GM21423 (cell line): ENCODE measurements at regions not wholly inside any gene's neighbourhood (a gene's known extent, or its start where the extent isn't known, plus 50 kb on each side); places are given as distances from the start of the nearest gene placed in this dataset.

ENCODE experiments used
- ATAC-seq: cut with Tn5 transposase; IDR thresholded peaks from one replicate; pipeline ENCODE4 v1.9.1; 2021; ENCODE audit warnings: mild to moderate bottlenecking, moderate library complexity; ENCODE audit not compliant: unreplicated experiment

- ATAC-seq: no peak
These were observed 536.5 kb upstream of the NBEA start for GRCh38 chr13:34405410-34406181.

DNA sequence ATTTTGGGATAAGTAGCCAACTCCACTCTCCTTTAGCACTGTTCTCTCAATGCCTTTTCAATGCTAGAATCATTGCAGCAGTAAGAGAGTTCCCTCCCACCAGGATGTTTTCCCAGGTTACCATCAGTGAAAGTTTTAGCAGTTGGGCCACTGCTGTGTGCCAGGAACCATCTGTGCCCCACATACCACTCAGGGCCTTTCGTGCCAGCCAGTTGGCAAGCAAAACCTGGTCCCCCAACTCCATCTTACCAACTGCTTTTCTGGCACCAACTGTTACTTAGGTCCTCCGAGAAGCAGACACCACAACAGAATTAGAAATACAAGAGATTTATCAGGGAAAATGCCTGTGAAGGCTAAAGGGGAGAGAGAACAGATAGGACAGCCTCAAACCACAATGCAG lies 533.4 kb upstream of the NBEA start:
- ATAC-seq: no peak

GRCh38 chr13:34409496-34410182 lies 532.4 kb upstream of the NBEA start:
- ATAC-seq: no peak

GRCh38 chr13:34410678-34411077 lies 531.4 kb upstream of the NBEA start:
- no peak for ATAC-seq

DNA sequence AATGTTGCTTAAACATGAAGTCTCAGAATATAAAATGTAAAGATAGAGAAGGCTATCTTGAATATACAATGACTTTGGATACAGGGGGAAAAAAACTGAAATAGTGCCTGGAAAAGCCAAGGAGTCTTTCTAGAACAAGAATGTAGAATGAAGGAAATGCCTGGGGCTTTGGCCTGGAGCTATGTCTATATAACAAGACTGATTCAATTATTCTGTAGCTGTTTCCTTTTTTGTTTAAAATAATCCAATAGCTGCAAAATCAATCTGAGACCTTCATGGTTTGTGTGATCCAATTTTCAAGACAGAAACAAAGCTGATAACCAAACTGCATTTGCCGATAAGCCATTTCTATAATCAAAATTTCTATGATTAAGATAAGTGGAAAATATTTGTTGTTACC lies 530.9 kb upstream of the NBEA start:
- no peak for ATAC-seq

DNA sequence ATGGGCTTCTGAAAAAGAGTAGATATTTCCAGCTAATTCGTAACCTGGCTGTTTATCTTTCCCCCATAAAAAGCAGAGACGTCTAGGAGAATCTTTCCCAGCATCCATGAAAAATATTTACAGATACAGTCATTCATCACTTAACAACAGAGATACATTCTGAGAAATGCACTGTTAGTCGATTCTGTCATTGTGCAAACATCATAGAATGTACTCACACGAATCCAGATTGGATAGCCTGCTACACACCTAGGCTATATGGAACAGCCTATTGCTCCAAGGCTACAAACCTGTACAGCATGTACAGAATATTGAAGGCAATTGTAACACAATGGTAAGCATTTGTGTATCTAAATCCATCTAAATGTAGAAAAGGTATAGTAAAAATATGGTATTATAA lies 530.2 kb upstream of the NBEA start:
- ATAC-seq: no peak

DNA sequence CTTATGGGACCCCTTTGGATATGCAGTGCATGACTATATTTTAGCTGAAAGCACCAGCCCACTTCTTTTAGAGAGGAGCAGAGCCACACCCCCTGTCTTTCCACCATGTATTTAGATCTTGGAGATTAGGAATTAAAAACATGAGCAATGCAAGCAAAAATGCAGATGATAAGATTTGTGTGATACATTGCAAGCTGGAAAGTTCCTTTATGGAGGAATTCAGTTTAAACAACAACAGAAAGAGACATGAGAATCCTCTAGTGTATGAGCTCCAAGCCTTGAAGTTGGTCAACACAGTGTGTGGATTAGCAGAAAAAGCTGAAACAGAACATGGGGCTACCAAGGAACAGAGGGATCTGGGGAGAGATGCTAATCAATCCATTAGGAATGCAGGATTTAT lies 529.8 kb upstream of the NBEA start:
- no peak for ATAC-seq

DNA sequence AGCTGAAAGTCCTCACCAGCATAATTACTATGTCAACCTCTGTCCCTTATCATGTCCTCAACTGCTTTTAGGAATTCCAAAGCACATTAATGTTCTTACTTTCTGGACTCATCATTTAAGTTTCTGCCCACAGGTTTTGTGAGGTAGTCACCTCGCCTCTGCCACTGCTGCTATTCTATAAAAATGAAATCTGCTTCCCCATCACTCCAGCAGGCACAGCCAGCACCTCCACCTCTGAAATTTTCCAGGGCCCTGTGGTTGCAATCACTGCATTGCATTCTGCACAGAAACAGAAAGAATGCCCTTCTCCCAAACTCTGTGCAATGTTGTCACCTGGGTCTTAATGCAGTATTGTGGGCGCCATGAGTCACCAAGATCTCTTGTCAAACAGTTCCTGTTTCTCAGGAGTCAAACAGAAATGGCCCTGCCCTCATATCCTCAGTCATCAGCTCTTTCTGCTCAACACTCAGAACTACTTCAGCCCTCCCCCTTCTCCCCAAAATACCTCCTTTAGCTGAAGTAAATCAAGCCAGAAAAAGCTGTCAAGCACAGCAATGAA lies 529.2 kb upstream of the NBEA start:
- ATAC-seq: no peak

- ATAC-seq: no peak
These were observed 528.4 kb upstream of the NBEA start for GRCh38 chr13:34413538-34414210.

DNA sequence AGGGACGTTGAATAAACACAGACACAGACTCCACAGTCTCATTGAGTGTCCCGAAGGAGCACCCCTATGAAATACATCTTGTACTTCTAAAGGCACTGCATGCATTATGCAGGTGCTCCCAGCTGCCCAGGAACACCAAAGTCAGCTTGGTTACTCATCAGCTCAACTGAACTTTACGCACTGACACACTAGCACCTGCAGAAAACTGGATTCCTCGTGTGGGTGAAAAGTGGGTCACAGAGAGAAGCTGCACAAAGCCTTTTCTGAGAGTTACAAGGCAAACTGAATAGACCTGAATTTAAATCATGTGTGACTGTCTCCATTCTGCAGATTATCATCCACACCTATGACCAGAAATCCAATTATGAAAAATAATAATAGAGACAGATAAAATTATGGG lies 527.5 kb upstream of the NBEA start:
- no peak for ATAC-seq

- ATAC-seq: no peak
These were observed 525.1 kb upstream of the NBEA start for GRCh38 chr13:34416971-34417380.

DNA sequence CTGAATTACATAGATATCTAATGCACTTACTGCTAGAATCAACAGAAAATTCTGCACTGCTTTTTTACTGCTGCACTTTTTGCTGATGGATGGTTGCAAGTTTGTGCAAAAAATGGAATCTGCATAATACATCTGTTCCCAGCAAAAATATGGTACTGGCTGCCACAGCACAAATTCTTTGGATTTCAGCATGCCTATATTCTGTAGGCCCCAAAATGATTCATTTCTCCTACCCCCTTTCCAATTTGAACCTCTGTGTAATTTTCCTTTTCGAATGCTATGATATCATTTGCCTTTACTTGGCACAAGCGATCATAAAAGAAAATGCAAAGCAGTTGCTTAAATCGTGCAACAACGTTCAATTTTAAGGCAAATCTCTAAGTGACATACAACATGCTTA lies 524.2 kb upstream of the NBEA start:
- ATAC-seq: no peak

DNA sequence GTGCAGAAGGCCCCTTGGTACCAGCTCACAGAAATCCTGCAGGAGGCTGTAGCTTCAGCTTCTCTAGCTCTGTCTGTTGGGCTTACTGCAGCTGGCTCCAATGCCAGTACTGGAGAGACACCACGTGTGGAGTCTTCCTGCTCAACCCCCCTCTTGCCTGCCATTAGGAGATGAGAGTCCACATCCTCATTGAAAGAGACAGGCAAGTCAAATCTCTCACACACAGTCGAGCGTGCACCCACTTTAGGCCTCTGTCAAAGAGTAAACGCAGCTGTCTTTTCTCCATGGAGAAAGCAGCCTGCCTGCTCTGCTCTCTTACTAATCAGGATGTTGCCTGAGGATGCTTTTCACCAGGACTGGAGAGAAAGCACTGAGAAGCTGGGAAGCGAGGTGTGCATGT lies 523.0 kb upstream of the NBEA start:
- ATAC-seq: no peak

- no peak for ATAC-seq
These were observed 522.3 kb upstream of the NBEA start for GRCh38 chr13:34419755-34420154.

GRCh38 chr13:34420702-34421346 lies 521.2 kb upstream of the NBEA start:
- no peak for ATAC-seq

DNA sequence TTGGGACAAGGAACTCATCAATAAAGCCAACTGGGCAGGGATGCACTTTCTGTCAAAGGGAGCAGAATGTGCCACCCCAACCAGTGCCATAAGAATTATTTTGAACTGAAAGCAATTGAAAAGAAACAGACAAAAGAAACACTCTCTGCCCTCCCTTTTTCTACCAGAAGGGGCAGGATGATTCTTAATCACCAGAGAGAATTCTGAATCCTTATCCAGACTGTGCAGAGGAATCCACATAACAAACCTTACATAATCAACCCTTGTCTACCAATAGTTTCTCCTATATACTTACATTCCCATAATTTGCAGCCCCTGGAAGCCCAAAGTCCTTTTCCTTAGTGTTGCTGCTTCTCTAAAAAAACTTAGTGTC lies 520.7 kb upstream of the NBEA start:
- no peak for ATAC-seq

DNA sequence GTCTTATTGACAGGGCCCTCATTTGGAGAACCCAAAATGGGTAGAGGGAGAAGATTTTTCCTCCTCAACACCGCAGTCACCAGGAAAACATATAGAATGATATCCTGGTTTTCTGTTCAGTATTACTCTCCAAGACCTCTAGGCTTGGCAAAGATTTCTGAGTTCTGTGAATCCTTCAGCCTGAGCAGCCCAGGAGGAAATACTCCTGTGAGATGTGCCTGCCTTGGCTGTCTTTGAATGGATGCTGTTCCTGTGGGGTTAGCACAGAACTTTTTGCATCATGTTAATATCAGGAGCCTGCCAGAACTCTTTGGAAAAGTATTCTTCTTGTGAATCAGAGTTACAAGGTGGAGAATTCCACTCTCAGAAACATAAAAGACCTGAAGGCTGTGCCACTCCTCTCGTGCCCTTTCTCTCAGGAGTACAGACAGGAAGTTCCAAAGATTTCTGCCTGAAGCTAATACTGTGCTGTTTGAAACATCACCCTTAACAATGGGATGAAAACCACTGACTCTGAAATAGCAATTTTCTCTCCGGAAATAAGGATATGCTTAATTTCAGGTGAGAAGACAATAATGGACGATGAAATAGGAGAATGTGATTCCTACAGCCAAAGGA lies 520.1 kb upstream of the NBEA start:
- no peak for ATAC-seq

DNA sequence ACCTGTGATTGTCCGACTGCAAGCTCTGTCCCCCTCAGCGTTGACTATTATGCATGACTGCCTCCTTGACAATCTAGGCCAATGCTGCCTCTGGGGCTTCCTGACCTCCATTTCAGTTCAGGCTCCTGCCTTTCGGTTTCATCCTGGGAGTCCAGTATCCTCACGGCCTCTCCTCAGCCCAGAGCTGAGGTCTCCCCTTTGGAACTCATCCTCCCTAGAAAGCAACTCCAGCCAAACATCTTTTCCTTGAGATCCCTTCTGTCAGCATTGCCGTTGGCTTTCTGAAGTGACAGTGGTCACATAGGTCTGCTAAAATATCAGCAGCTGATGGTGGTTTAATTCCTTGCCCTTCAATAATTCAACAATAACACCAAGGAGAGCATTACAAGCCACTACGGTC lies 519.1 kb upstream of the NBEA start:
- ATAC-seq: no peak

DNA sequence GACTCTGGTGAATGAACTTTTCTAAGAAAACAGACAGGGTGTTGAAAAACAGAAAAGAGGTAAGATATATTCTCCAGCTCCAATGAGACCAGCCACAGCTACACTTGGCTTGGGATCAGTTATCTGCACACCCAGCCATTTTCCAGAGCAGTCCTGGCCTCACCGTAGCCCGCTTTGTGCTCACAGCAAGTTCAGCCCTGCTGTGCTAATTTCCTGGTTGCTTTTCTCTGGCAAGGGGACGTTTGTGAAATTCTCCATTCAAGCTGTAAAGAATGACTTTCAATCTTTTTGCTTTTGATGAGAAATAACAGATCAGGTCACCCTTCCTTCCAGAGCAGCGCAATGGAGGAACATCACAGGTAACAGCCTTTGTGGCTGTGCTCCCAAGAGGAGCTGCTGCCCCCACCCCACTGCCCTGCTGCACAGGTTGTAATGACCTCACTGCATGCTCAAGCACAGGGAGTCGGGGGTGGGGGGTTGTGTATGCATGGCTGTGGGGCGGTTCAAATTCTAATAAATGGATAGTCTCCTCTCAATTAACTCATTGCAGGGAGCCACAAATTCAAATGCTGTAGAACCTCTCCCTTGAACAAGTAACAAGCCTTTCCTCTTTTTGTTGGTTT lies 516.6 kb upstream of the NBEA start:
- no peak for ATAC-seq

GRCh38 chr13:34428911-34429310 lies 513.2 kb upstream of the NBEA start:
- ATAC-seq: no peak
